Urinary bladder (tissue), 3 donors: ENCODE measurements at regions not wholly inside any gene's neighbourhood (a gene's known extent, or its start where the extent isn't known, plus 50 kb on each side); places are given as distances from the start of the nearest gene placed in this dataset.
"Not testable (repeated sequence)": the region's sequence is repeated elsewhere in the genome, so short reads cannot be mapped to it uniquely, and the experiment has no call there.

Source experiments
- DNase-seq: peaks from one replicate; pipeline ENCODE4 v3.0.0-alpha.2; 2015; ENCODE audit errors: extremely low spot score
- H3K27ac ChIP-seq: one replicate; pipeline ENCODE4 v1.5.1; 2013; ENCODE audit warnings: low read depth, mild to moderate bottlenecking, moderate library complexity
- H3K36me3 ChIP-seq: one replicate; pipeline ENCODE4 v1.6.1; 2013; ENCODE audit warnings: mild to moderate bottlenecking, moderate library complexity; ENCODE audit not compliant: insufficient read depth
- H3K4me1 ChIP-seq: one replicate; pipeline ENCODE4 v1.6.1; 2013; ENCODE audit warnings: mild to moderate bottlenecking, moderate library complexity; ENCODE audit not compliant: insufficient read depth
- H3K4me3 ChIP-seq: one replicate; pipeline ENCODE4 v1.5.1; 2013; ENCODE audit warnings: low read depth, low read length
- WGBS: extraction: QIAGEN DNeasy Blood & Tissue Kit; methylation state at CpG from one replicate; pipeline ENCODE4 v1.1.7; 2013; 5-methylcytosine and 5-hydroxymethylcytosine counted together
- donor health status: healthy with polysubstance abuse.
- donor health status: healthy.

GRCh38 chr21:27346041-27346448 is 379.2 kb upstream of the ADAMTS5 start:
- Histone ChIP-seq H3K4me3 (no peak overlapping the region), H3K4me1 (no peaks in the 10 kb centered on the region), H3K36me3 (no peaks in the 10 kb centered on the region), H3K27ac (no peak overlapping the region)
- 79% methylated on average over 2 of the region's 2 CpGs for WGBS
- no peak for DNase-seq

- H3K4me3 ChIP-seq: no peak overlapping the region
- no peak for DNase-seq
- no peaks in the 10 kb centered on the region for H3K36me3 ChIP-seq
- H3K27ac ChIP-seq: no peak overlapping the region
- H3K4me1 ChIP-seq: no peaks in the 10 kb centered on the region
- 58% methylated on average over 5 of the region's 5 CpGs for WGBS
Measured at GRCh38 chr21:27339902-27340301, 373.0 kb upstream of the ADAMTS5 start.

GRCh38 chr21:27338007-27338406 is 371.1 kb upstream of the ADAMTS5 start:
- WGBS: 92% methylated on average over 5 of the region's 5 CpGs
- DNase-seq, H3K4me3 ChIP-seq, H3K36me3 ChIP-seq, H3K27ac ChIP-seq, H3K4me1 ChIP-seq: not testable (repeated sequence)

- H3K27ac ChIP-seq: no peak overlapping the region
- H3K4me1 ChIP-seq: no peaks in the 10 kb centered on the region
- H3K4me3 ChIP-seq: no peak overlapping the region
- DNase-seq: no peak
- no peaks in the 10 kb centered on the region for H3K36me3 ChIP-seq
- 91% methylated on average over 1 of the region's 1 CpG for WGBS
Measured at GRCh38 chr21:27333096-27333495, 366.2 kb upstream of the ADAMTS5 start.

GRCh38 chr21:27329255-27329851 is 362.5 kb upstream of the ADAMTS5 start:
- Histone ChIP-seq H3K4me3 (no peak overlapping the region), H3K36me3 (no peaks in the 10 kb centered on the region), H3K27ac (no peak overlapping the region), H3K4me1 (no peaks in the 10 kb centered on the region)
- 49% methylated on average over 6 of the region's 6 CpGs for WGBS
- no peak for DNase-seq

- no peak overlapping the region for H3K27ac ChIP-seq
- no peak for DNase-seq
- no peaks in the 10 kb centered on the region for H3K36me3 ChIP-seq
- WGBS: 38% methylated on average over 4 of the region's 4 CpGs
- no peaks in the 10 kb centered on the region for H3K4me1 ChIP-seq
- no peak overlapping the region for H3K4me3 ChIP-seq
Measured at GRCh38 chr21:27326301-27326700, 359.4 kb upstream of the ADAMTS5 start.

- Histone ChIP-seq H3K27ac (no peak overlapping the region), H3K4me1 (no peaks in the 10 kb centered on the region), H3K4me3 (no peak overlapping the region), H3K36me3 (no peaks in the 10 kb centered on the region)
- DNase-seq: no peak
- WGBS: 73% methylated on average over 2 of the region's 2 CpGs
Measured at GRCh38 chr21:27323331-27323730, 356.4 kb upstream of the ADAMTS5 start.

- H3K36me3 ChIP-seq: no peaks in the 10 kb centered on the region
- DNase-seq: no peak
- H3K4me1 ChIP-seq: no peaks in the 10 kb centered on the region
- H3K4me3 ChIP-seq: no peak overlapping the region
- 91% methylated on average over 2 of the region's 2 CpGs for WGBS
- H3K27ac ChIP-seq: no peak overlapping the region
Measured at GRCh38 chr21:27321791-27322190, 354.9 kb upstream of the ADAMTS5 start.

- H3K27ac ChIP-seq: no peak overlapping the region
- H3K36me3 ChIP-seq: no peaks in the 10 kb centered on the region
- H3K4me1 ChIP-seq: no peaks in the 10 kb centered on the region
- WGBS: 91% methylated on average over 3 of the region's 3 CpGs
- DNase-seq: no peak
- H3K4me3 ChIP-seq: no peak overlapping the region
Measured at GRCh38 chr21:27320868-27321267, 354.0 kb upstream of the ADAMTS5 start.

- not testable (repeated sequence) for H3K4me3 ChIP-seq, DNase-seq
Measured at GRCh38 chr21:27317601-27318000, 350.7 kb upstream of the ADAMTS5 start.

GRCh38 chr21:27315373-27315772 is 348.5 kb upstream of the ADAMTS5 start:
- 91% methylated on average over 2 of the region's 2 CpGs for WGBS
- no peak for DNase-seq
- Histone ChIP-seq H3K27ac (no peak overlapping the region), H3K4me3 (no peak overlapping the region), H3K36me3 (no peaks in the 10 kb centered on the region), H3K4me1 (no peaks in the 10 kb centered on the region)

More at GRCh38 chr21:27317601-27318000, 350.7 kb upstream of the ADAMTS5 start:
- 94% methylated on average over 3 of the region's 3 CpGs for WGBS
- not testable (repeated sequence) for H3K4me1 ChIP-seq, H3K27ac ChIP-seq, H3K36me3 ChIP-seq

GRCh38 chr21:27314131-27314530 is 347.2 kb upstream of the ADAMTS5 start:
- Histone ChIP-seq H3K4me3 (no peak overlapping the region), H3K36me3 (no peaks in the 10 kb centered on the region), H3K4me1 (no peaks in the 10 kb centered on the region), H3K27ac (no peak overlapping the region)
- 22% methylated on average over 1 of the region's 1 CpG for WGBS
- DNase-seq: no peak

- Histone ChIP-seq H3K4me3 (no peak overlapping the region), H3K27ac (no peak overlapping the region), H3K4me1 (no peaks in the 10 kb centered on the region), H3K36me3 (no peaks in the 10 kb centered on the region)
- DNase-seq: peak; percentile 55
- 25% methylated on average over 4 of the region's 4 CpGs for WGBS
Measured at GRCh38 chr21:27306791-27307775, 340.2 kb upstream of the ADAMTS5 start.

GRCh38 chr21:27306206-27306605 is 339.3 kb upstream of the ADAMTS5 start:
- H3K27ac ChIP-seq: no peak overlapping the region
- DNase-seq: no peak
- no peak overlapping the region for H3K4me3 ChIP-seq

More at GRCh38 chr21:27306206-27306605, 339.3 kb upstream of the ADAMTS5 start:
- Histone ChIP-seq H3K36me3 (no peaks in the 10 kb centered on the region), H3K4me1 (no peaks in the 10 kb centered on the region)
